GM18498 (cell line): ENCODE measurements at regions not wholly inside any gene's neighbourhood (a gene's known extent, or its start where the extent isn't known, plus 50 kb on each side); places are given as distances from the start of the nearest gene placed in this dataset.
"Not testable (repeated sequence)": the region's sequence is repeated elsewhere in the genome, so short reads cannot be mapped to it uniquely, and the experiment has no call there.

Source experiments
- ATAC-seq: cut with Tn5 transposase; IDR thresholded peaks from one replicate; pipeline ENCODE4 v1.9.1; 2021; ENCODE audit warnings: mild to moderate bottlenecking, moderate library complexity; ENCODE audit not compliant: unreplicated experiment

- ATAC-seq, result no peak
These were observed 109.1 kb downstream of the CRLF2 start for GRCh38 chrX:1103360-1103759.

DNA sequence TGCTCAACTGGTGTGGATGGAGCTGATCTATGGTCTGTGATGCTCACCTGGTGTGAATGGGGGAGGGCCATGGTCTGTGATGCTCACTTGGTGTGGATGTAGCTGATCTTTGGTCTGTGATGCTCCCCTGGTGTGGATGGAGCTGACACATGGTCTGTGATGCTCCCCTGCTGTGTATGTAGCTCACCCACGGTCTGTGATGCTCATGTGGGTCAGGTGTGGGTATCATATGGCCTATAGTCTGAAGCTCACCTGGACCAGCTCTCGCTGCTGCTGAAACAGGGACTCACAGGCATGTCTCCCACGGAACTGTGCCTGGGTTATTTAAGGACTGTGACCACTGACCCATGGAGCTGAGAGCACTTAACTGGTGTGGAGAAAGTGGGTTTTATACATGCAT is 109.7 kb downstream of the CRLF2 start:
- ATAC-seq, result no peak

- not testable (repeated sequence) for ATAC-seq
These were observed 110.2 kb downstream of the CRLF2 start for GRCh38 chrX:1102221-1102620.

GRCh38 chrX:1099146-1099770 is 113.2 kb downstream of the CRLF2 start:
- no peak for ATAC-seq

GRCh38 chrX:1097328-1097727 is 115.1 kb downstream of the CRLF2 start:
- no peak for ATAC-seq

DNA sequence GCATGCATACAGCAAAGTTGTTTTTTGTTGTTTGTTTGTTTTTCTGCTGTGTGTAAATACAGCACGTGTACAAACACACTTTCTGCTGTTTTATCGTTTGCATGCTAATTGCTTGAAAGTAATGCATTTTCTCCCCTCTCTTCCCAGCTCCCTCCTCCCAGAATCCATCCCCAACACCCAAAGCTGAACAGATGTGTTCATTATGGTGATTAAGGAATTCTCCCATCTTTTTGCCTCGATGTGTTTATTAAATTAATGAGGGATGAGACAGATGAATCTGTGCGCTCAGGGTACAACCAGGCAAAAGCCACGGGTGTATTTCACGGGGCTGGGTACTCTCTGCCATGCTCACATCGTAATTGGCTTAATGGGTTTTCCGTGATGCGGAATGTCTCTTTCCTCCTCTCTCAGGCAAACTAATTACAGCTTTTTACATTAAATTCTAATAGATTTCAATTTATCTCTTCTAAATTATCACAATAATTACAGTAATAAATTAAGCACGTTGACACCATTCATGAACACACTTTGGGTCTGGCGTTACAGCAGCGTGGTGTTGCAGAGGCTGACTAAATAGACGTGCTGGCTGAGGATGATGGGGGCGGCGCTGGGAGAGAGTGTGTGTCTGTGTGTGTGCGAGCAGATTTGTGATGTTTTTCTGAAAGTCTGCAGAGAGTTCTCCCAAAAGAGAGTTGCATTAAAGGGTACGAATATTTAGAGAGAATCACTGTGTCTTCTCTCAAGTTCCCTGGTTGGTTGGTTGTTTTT is 117.7 kb downstream of the CRLF2 start:
- no peak for ATAC-seq

- no peak for ATAC-seq
These were observed 118.6 kb downstream of the CRLF2 start for GRCh38 chrX:1093586-1094421.

- no peak for ATAC-seq
These were observed 119.3 kb downstream of the CRLF2 start for GRCh38 chrX:1093121-1093520.

DNA sequence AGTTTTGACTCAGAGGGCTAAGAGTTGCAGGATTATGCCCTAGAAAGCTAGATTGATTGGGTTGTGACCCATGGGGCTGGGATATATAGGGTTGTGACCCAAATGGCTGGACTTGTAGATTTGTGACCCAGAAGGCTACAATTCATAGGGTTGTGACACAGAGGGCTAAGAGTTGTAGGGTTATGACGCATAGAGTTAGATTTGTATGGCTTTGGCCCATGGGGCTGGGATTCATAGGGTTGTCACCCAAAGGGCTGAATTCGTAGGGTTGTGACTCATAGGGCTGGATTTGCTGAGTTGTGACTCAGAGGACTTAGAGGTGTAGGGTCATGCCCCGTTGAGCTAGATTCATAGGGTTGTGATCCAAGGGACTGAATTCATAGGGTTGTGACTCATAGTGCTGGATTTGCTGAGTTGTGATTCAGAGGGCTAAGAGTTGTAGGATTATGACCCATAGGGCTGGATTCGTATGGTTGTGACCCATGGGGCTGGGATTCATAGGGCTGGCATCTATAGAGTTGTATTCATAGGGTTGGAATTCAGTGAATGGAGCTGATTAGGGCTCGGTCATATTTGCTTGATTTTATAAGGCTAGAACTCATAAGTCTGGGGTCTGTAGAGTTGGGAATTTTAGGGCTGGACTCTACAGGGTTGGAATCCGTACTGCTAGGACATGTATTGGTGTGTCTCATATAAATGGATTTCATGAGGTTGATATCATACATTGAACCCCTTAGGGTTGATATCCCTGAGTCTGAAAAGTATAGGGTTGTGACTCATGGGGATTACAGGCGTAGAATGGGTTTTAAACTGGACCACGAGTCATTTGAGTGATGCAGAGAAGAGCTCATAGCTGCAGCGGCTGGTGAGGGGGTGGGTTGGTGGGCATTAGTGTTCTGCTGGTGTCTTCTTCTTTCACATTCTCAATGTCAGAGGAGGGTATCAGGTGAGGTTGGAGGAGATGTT is 125.7 kb downstream of the CRLF2 start:
- no peak for ATAC-seq

DNA sequence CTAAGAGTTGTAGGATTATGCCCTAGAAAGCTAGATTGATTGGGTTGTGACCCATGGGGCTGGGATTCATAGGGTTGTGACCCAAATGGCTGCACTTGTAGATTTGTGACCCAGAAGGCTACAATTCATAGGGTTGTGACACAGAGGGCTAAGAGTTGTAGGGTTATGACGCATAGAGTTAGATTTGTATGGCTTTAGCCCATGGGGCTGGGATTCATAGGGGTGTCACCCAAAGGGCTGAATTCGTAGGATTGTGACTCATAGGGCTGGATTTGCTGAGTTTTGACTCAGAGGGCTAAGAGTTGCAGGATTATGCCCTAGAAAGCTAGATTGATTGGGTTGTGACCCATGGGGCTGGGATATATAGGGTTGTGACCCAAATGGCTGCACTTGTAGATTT is 126.6 kb downstream of the CRLF2 start:
- ATAC-seq, result not testable (repeated sequence)

DNA sequence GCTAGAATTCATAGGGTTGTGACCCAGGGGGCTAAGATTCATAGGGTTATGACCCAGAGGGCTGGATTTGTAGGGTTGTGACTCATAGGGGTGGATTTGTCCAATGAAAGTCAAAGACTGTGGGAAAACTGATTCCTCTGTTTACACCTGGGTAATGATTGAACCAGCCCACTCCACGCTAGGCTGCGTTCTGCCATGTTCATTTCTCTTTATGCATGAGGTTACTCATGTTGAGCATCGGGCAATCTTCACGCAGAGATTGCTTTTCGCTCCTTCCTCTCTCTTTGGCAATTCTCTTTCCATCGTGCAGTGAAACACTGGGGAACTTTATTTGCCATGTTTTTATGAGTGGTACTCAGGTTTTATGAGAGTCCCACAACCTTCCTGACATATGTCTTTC is 127.8 kb downstream of the CRLF2 start:
- ATAC-seq, result no peak

- ATAC-seq, result no peak
These were observed 135.4 kb downstream of the CRLF2 start for GRCh38 chrX:1076871-1077651.

DNA sequence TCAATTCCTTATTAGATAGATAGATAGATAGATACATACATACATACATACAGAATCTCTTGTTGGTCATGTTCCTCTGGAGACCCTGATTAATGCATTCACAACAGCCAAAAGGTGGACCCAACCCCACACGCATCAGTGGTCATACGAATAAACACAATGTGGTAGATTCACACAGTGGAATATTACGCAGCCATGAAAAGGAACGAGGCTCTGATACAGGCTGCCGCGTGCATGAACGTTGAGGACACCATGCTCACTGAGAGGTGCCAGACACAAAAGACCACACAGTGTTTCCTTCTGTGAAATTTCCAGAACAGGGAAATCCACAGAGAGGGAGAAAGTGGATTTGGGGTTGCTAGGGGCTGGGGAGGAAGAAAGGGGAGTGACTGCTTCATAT is 136.7 kb downstream of the CRLF2 start:
- no peak for ATAC-seq

DNA sequence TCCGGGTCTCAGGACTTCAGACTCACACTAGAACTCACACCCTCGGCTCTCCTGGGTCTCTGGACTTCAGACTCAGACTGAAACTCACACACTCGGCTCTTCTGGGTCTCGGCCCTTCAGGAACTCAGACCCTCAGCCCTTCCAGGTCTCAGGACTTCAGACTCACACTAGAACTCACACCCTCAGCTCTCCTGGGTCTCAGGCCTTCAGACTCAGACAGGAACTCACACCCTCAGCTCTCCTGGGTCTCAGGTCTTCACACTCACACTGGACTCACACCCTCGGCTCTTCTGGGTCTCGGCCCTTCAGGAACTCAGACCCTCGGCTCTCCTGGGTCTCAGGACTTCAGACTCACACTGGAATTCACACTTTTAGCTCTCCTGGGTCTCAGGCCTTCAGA is 137.3 kb downstream of the CRLF2 start:
- no peak for ATAC-seq

- ATAC-seq, result no peak
These were observed 137.7 kb downstream of the CRLF2 start for GRCh38 chrX:1074755-1075154.

- no peak for ATAC-seq
These were observed 138.3 kb downstream of the CRLF2 start for GRCh38 chrX:1074172-1074571.

DNA sequence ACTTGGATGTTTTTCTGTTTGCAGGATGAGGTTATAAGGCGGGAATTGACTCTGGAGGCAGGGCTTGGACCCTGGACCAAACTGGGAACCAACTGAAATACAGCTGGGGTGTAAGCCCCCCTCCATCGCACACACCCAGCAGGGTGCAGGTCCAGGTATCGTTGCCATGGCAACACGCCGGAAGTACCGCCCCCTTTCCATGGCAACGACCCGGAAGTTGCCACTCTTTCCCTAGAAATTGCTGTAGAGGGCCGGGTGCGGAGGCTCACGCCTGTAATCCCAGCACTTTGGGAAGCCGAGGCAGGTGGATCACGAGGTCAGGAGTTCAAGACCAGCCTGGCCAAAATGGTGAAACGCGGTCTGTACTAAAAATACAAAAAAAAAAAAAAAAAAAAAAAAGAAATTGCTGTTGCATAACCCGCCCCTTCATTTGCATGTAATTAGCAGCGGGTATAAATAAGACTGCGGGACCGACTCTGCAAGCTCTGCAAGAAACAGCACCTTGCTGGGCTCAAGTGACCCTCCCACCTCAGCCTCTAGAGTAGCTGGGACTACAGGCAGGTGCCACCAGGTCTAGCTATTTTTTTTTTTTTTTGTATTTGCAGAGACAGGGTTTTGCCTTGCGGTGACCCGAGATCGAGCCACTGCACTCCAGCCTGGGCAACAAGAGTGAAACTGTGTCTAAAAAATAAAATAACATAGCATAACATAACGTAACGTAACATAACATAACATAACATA is 139.6 kb downstream of the CRLF2 start:
- ATAC-seq, result no peak

DNA sequence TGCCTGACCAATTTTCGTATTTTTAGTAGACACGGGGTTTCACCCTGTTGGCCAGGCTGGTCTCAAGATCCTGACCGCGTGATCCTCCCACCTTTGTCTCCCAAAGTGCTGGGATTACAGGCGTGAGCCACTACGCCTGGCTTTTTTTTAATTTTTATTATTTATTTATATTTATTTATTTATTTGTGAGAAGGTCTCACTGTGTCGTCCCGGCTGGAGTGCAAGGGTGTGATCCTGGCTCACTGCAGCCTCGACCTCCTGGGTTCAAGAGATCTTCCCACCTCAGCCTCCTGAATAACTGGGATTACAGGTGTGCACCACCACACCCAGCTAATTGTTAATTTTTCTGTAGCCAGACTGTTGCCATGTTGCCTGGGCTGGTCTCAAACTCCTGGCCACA is 141.1 kb downstream of the CRLF2 start:
- ATAC-seq, result no peak

- no peak for ATAC-seq
These were observed 150.1 kb downstream of the CRLF2 start for GRCh38 chrX:1062351-1062750.
